GM23338 (cell line): ENCODE measurements at regions not wholly inside any gene's neighbourhood (a gene's known extent, or its start where the extent isn't known, plus 50 kb on each side); places are given as distances from the start of the nearest gene placed in this dataset.

ENCODE experiments used
- ATAC-seq: fragments of 200-7000 bp; cut with Tn5 transposase; 3 replicates; pipeline ENCODE4 v1.9.1; 2020
- DNase-seq: peaks from one replicate; pipeline ENCODE4 v3.0.0-alpha.2; 2015; ENCODE audit warnings: low spot score
- H2AFZ ChIP-seq: fragments of 200-600 bp; sonication (generic); 2 replicates; pipeline ENCODE4 v1.8.0; 2016; ENCODE audit warnings: antibody characterized with exemption, mild to moderate bottlenecking, moderate library complexity
- H3F3A ChIP-seq: fragments of 200-600 bp; sonication (generic); replicated peaks from 2 replicates; pipeline ENCODE4 v1.8.0; 2017; ENCODE audit warnings: antibody characterized with exemption, mixed run types, low read depth
- H3K27ac ChIP-seq: fragments of 200-600 bp; sonication (generic); 2 replicates; pipeline ENCODE4 v1.6.1; 2016; ENCODE audit warnings: low read depth
- H3K27me3 ChIP-seq: fragments of 200-600 bp; sonication (generic); 2 replicates; pipeline ENCODE4 v1.8.0; 2016; ENCODE audit warnings: mild to moderate bottlenecking, mixed run types, moderate library complexity; ENCODE audit not compliant: insufficient read depth
- H3K36me3 ChIP-seq: fragments of 200-600 bp; sonication (generic); 2 replicates; pipeline ENCODE4 v1.8.0; 2016; ENCODE audit warnings: mild to moderate bottlenecking; ENCODE audit not compliant: insufficient read depth
- H3K4me1 ChIP-seq: fragments of 200-600 bp; sonication (generic); 2 replicates; pipeline ENCODE4 v1.8.0; 2016; ENCODE audit warnings: mild to moderate bottlenecking, moderate library complexity; ENCODE audit not compliant: insufficient read depth
- H3K4me2 ChIP-seq: fragments of 200-600 bp; sonication (generic); 2 replicates; pipeline ENCODE4 v1.7.1; 2017; ENCODE audit warnings: mixed run types
- H3K4me3 ChIP-seq: fragments of 200-600 bp; sonication (generic); 2 replicates; pipeline ENCODE4 v1.6.1; 2016; ENCODE audit warnings: mixed run types
- H3K79me2 ChIP-seq: fragments of 200-600 bp; sonication (generic); replicated peaks from 2 replicates; pipeline ENCODE4 v1.8.0; 2017; ENCODE audit warnings: mild to moderate bottlenecking; ENCODE audit not compliant: insufficient read depth
- H3K9me2 ChIP-seq: fragments of 200-600 bp; sonication (generic); 2 replicates; pipeline ENCODE4 v1.8.0; 2017; ENCODE audit not compliant: insufficient read depth
- H4K20me1 ChIP-seq: fragments of 200-600 bp; sonication (generic); replicated peaks from 2 replicates; pipeline ENCODE4 v1.8.0; 2017; ENCODE audit warnings: mild to moderate bottlenecking; ENCODE audit not compliant: insufficient read depth
- H3K27ac Mint-ChIP-seq: 2 replicates; pipeline ENCODE4 v1.8.0; 2020; ENCODE audit warnings: inconsistent platforms, mild to moderate bottlenecking, moderate library complexity, mixed read lengths
- H3K27me3 Mint-ChIP-seq: 3 replicates; pipeline ENCODE4 v1.8.0; 2022; ENCODE audit warnings: low read depth, mild to moderate bottlenecking, moderate library complexity, mixed read lengths, inconsistent platforms; ENCODE audit not compliant: insufficient read depth, poor library complexity
- H3K36me3 Mint-ChIP-seq: 3 replicates; pipeline ENCODE4 v1.8.0; 2021; ENCODE audit warnings: low read depth, mild to moderate bottlenecking, inconsistent platforms, moderate library complexity, mixed read lengths
- H3K4me1 Mint-ChIP-seq: 3 replicates; pipeline ENCODE4 v1.8.0; 2020; ENCODE audit warnings: mild to moderate bottlenecking, inconsistent platforms, mixed read lengths
- H3K4me3 Mint-ChIP-seq: 3 replicates; pipeline ENCODE4 v1.8.0; 2021; ENCODE audit warnings: moderate library complexity, mild to moderate bottlenecking, inconsistent platforms, mixed read lengths
- H3K9me3 Mint-ChIP-seq: 3 replicates; pipeline ENCODE4 v1.8.0; 2020; ENCODE audit warnings: moderate library complexity, mild to moderate bottlenecking, inconsistent platforms, mixed read lengths
- CREB1 ChIP-seq: fragments of 250-450 bp; sonication (Bioruptor Pico); IDR thresholded peaks from 2 replicates; pipeline ENCODE4 v1.5.0; 2020; ENCODE audit warnings: low read depth, mild to moderate bottlenecking, moderate library complexity
- CTCF ChIP-seq, 2 experiments: fragments of 200-600 bp in 1 of 2; sonication (generic) in 1 of 2; conservative IDR thresholded peaks; 2 replicates each; pipeline versions ENCODE4 v1.5.1 to v1.6.1; 2016 to 2017; ENCODE audit warnings: antibody characterized with exemption in 2 of 2, low read depth in 2 of 2, mild to moderate bottlenecking in 2 of 2, moderate library complexity in 1 of 2
- EZH2 ChIP-seq: fragments of 200-600 bp; sonication (generic); IDR thresholded peaks from one replicate; pipeline ENCODE4 v1.8.0; 2017; ENCODE audit warnings: antibody characterized with exemption, mild to moderate bottlenecking, low read depth; ENCODE audit not compliant: unreplicated experiment
- EZH2phosphoT487 ChIP-seq: fragments of 200-600 bp; sonication (generic); IDR thresholded peaks from one replicate; pipeline ENCODE4 v1.8.1; 2018; ENCODE audit warnings: antibody characterized with exemption; ENCODE audit not compliant: unreplicated experiment
- JUNB ChIP-seq: IDR thresholded peaks from one replicate; pipeline ENCODE4 v1.6.1; 2016; ENCODE audit warnings: antibody characterized with exemption; ENCODE audit not compliant: unreplicated experiment
- STAT1 ChIP-seq: IDR thresholded peaks from one replicate; pipeline ENCODE4 v1.6.1; 2016; ENCODE audit warnings: antibody characterized with exemption; ENCODE audit not compliant: unreplicated experiment
- ZNF114 ChIP-seq: fragments of 250-450 bp; sonication (Bioruptor Pico); IDR thresholded peaks from 2 replicates; pipeline ENCODE4 v1.5.0; 2020; ENCODE audit warnings: mild to moderate bottlenecking, moderate library complexity
- TF ChIP-seq, protein P1 (sequence below): IDR thresholded peaks from 2 replicates; pipeline ENCODE4 v1.6.1; 2016; ENCODE audit warnings: antibody characterized with exemption
- TF ChIP-seq, protein P2 (sequence below): IDR thresholded peaks from one replicate; pipeline ENCODE4 v1.6.1; 2018; ENCODE audit warnings: antibody characterized with exemption; ENCODE audit not compliant: unreplicated experiment
- TF ChIP-seq, protein P3 (sequence below): fragments of 250-450 bp; sonication (Bioruptor Pico); IDR thresholded peaks from 2 replicates; pipeline ENCODE4 v1.5.0; 2020; ENCODE audit warnings: mild to moderate bottlenecking, moderate library complexity

DNA sequence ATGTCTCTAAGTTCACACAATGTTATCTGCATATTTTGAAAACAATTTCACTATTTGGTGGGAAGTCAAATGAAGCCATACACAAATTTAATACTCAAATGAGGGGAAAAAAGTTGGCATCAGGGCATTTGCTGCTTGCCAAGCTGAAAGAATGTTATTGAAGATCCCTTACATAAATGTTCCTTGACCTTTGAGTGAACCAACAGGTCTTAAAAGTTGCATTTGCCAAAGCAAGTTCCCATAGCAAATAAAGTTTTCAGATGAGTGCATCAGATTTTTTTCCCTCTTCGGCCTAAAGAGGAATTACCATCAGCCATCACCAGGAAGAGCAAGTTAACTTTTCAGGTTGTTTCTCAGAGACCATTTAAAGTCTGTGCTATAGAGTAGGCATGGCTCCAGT, 115.9 kb downstream of the COX18 start:
- H3K4me2 ChIP-seq, result no peak overlapping the region
- H3K4me1 ChIP-seq, result no peaks in the 10 kb centered on the region
- no peaks in the 10 kb centered on the region for H3F3A ChIP-seq
- Mint-ChIP-seq H3K27me3 (no peaks in the 10 kb centered on the region), H3K4me1 (peaks cover 8% of the 10 kb centered on the region; the same call in 1 of the 3 replicates), H3K4me3 (no peak overlapping the region), H3K36me3 (no peaks in the 10 kb centered on the region), H3K9me3 (no peaks in the 10 kb centered on the region), H3K27ac (no peak overlapping the region)
- H3K27me3 ChIP-seq, result no peaks in the 10 kb centered on the region
- no peak overlapping the region for H3K4me3 ChIP-seq
- H3K36me3 ChIP-seq, result no peaks in the 10 kb centered on the region
- H3K27ac ChIP-seq, result no peak overlapping the region
- DNase-seq, result no peak
- ATAC-seq, result no peak
- H3K79me2 ChIP-seq, result no peaks in the 10 kb centered on the region
- no peaks in the 10 kb centered on the region; the same call in 1 of the 2 replicates for H3K9me2 ChIP-seq
- H2AFZ ChIP-seq, result no peak overlapping the region
- no peaks in the 10 kb centered on the region for H4K20me1 ChIP-seq
- no peak for TF ChIP-seq EZH2
- TF ChIP-seq EZH2phosphoT487, result no peak
- TF ChIP-seq, protein P1, sequence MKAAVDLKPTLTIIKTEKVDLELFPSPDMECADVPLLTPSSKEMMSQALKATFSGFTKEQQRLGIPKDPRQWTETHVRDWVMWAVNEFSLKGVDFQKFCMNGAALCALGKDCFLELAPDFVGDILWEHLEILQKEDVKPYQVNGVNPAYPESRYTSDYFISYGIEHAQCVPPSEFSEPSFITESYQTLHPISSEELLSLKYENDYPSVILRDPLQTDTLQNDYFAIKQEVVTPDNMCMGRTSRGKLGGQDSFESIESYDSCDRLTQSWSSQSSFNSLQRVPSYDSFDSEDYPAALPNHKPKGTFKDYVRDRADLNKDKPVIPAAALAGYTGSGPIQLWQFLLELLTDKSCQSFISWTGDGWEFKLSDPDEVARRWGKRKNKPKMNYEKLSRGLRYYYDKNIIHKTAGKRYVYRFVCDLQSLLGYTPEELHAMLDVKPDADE, result no peak
- TF ChIP-seq JUNB, result no peak
- TF ChIP-seq, protein P2, sequence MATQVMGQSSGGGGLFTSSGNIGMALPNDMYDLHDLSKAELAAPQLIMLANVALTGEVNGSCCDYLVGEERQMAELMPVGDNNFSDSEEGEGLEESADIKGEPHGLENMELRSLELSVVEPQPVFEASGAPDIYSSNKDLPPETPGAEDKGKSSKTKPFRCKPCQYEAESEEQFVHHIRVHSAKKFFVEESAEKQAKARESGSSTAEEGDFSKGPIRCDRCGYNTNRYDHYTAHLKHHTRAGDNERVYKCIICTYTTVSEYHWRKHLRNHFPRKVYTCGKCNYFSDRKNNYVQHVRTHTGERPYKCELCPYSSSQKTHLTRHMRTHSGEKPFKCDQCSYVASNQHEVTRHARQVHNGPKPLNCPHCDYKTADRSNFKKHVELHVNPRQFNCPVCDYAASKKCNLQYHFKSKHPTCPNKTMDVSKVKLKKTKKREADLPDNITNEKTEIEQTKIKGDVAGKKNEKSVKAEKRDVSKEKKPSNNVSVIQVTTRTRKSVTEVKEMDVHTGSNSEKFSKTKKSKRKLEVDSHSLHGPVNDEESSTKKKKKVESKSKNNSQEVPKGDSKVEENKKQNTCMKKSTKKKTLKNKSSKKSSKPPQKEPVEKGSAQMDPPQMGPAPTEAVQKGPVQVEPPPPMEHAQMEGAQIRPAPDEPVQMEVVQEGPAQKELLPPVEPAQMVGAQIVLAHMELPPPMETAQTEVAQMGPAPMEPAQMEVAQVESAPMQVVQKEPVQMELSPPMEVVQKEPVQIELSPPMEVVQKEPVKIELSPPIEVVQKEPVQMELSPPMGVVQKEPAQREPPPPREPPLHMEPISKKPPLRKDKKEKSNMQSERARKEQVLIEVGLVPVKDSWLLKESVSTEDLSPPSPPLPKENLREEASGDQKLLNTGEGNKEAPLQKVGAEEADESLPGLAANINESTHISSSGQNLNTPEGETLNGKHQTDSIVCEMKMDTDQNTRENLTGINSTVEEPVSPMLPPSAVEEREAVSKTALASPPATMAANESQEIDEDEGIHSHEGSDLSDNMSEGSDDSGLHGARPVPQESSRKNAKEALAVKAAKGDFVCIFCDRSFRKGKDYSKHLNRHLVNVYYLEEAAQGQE, result no peak
- TF ChIP-seq STAT1, result no peak
- no peak for TF ChIP-seq CREB1 (CRISPR knock-in tag)
- TF ChIP-seq CTCF (conservative IDR thresholded peaks at IDR 0.05; ENCODE audit: low read depth in 2 of 2), result no peak
- no peak for TF ChIP-seq ZNF114 (CRISPR knock-in tag)
- TF ChIP-seq, protein P3, sequence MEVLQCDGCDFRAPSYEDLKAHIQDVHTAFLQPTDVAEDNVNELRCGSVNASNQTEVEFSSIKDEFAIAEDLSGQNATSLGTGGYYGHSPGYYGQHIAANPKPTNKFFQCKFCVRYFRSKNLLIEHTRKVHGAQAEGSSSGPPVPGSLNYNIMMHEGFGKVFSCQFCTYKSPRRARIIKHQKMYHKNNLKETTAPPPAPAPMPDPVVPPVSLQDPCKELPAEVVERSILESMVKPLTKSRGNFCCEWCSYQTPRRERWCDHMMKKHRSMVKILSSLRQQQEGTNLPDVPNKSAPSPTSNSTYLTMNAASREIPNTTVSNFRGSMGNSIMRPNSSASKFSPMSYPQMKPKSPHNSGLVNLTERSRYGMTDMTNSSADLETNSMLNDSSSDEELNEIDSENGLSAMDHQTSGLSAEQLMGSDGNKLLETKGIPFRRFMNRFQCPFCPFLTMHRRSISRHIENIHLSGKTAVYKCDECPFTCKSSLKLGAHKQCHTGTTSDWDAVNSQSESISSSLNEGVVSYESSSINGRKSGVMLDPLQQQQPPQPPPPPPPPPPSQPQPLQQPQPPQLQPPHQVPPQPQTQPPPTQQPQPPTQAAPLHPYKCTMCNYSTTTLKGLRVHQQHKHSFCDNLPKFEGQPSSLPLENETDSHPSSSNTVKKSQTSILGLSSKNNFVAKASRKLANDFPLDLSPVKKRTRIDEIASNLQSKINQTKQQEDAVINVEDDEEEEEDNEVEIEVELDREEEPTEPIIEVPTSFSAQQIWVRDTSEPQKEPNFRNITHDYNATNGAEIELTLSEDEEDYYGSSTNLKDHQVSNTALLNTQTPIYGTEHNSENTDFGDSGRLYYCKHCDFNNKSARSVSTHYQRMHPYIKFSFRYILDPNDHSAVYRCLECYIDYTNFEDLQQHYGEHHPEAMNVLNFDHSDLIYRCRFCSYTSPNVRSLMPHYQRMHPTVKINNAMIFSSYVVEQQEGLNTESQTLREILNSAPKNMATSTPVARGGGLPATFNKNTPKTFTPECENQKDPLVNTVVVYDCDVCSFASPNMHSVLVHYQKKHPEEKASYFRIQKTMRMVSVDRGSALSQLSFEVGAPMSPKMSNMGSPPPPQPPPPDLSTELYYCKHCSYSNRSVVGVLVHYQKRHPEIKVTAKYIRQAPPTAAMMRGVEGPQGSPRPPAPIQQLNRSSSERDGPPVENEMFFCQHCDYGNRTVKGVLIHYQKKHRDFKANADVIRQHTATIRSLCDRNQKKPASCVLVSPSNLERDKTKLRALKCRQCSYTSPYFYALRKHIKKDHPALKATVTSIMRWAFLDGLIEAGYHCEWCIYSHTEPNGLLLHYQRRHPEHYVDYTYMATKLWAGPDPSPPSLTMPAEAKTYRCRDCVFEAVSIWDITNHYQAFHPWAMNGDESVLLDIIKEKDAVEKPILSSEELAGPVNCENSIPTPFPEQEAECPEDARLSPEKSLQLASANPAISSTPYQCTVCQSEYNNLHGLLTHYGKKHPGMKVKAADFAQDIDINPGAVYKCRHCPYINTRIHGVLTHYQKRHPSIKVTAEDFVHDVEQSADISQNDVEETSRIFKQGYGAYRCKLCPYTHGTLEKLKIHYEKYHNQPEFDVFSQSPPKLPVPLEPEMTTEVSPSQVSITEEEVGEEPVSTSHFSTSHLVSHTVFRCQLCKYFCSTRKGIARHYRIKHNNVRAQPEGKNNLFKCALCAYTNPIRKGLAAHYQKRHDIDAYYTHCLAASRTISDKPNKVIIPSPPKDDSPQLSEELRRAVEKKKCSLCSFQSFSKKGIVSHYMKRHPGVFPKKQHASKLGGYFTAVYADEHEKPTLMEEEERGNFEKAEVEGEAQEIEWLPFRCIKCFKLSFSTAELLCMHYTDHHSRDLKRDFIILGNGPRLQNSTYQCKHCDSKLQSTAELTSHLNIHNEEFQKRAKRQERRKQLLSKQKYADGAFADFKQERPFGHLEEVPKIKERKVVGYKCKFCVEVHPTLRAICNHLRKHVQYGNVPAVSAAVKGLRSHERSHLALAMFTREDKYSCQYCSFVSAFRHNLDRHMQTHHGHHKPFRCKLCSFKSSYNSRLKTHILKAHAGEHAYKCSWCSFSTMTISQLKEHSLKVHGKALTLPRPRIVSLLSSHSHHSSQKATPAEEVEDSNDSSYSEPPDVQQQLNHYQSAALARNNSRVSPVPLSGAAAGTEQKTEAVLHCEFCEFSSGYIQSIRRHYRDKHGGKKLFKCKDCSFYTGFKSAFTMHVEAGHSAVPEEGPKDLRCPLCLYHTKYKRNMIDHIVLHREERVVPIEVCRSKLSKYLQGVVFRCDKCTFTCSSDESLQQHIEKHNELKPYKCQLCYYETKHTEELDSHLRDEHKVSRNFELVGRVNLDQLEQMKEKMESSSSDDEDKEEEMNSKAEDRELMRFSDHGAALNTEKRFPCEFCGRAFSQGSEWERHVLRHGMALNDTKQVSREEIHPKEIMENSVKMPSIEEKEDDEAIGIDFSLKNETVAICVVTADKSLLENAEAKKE (CRISPR knock-in tag), result no peak
